HFFc6 (cell line): ENCODE measurements at regions not wholly inside any gene's neighbourhood (a gene's known extent, or its start where the extent isn't known, plus 50 kb on each side); places are given as distances from the start of the nearest gene placed in this dataset.

Experiments
- DNase-seq: peaks from one replicate; pipeline ENCODE4 v3.0.0-alpha.2; 2018
- H3K27ac Mint-ChIP-seq: 2 replicates; pipeline ENCODE4 v1.8.0; 2020; ENCODE audit warnings: mild to moderate bottlenecking, mixed read lengths
- H3K27me3 Mint-ChIP-seq: 2 replicates; pipeline ENCODE4 v1.8.0; 2021; ENCODE audit warnings: mild to moderate bottlenecking, moderate library complexity, mixed read lengths; ENCODE audit not compliant: insufficient read depth
- H3K36me3 Mint-ChIP-seq: 2 replicates; pipeline ENCODE4 v1.8.0; 2021; ENCODE audit warnings: low read depth, mixed read lengths
- H3K4me1 Mint-ChIP-seq: 2 replicates; pipeline ENCODE4 v1.8.0; 2020; ENCODE audit warnings: low read depth, mixed read lengths
- H3K4me3 Mint-ChIP-seq: 2 replicates; pipeline ENCODE4 v1.8.0; 2020; ENCODE audit warnings: mild to moderate bottlenecking, moderate library complexity, mixed read lengths
- H3K9me3 Mint-ChIP-seq: 2 replicates; pipeline ENCODE4 v1.8.0; 2020; ENCODE audit warnings: mild to moderate bottlenecking, mixed read lengths
- CTCF ChIP-seq: fragments of 200-600 bp; sonication (generic); IDR thresholded peaks from 2 replicates; pipeline ENCODE4 v1.5.0; 2021; ENCODE audit warnings: antibody characterized with exemption, mild to moderate bottlenecking

DNA sequence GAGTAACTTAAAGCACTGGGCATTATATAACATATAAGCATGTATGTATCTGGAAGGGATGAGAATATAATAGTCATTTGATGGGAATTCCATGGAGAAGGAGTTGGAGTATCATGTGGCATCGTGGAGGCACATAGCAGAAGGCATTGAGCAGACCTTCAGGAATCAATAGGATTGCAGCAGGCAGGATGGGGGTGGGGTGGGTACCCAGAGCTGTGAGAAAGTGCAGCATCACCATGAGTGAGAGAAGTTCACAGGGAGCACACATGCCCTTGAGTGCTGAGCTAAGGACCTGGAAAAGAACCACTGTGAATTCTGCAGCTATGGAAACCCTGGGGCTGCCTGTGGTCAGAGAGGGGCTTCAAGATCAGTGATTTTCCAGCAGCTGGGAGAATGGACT is 57.3 kb downstream of the MED10 start:
- no peak for TF ChIP-seq CTCF
- no peaks in the 10 kb centered on the region for H3K4me1 Mint-ChIP-seq
- H3K27me3 Mint-ChIP-seq, result no peaks in the 10 kb centered on the region; the same call in none of the 2 replicates
- peaks cover 15% of the 10 kb centered on the region for H3K9me3 Mint-ChIP-seq
- no peak for DNase-seq
- peaks cover 4% of the 10 kb centered on the region; the same call in 1 of the 2 replicates for H3K36me3 Mint-ChIP-seq
- no peak overlapping the region for H3K27ac Mint-ChIP-seq
- no peak overlapping the region for H3K4me3 Mint-ChIP-seq

- DNase-seq, result no peak
- no peaks in the 10 kb centered on the region for H3K4me1 Mint-ChIP-seq
- H3K4me3 Mint-ChIP-seq, result no peak overlapping the region
- peaks cover 24% of the 10 kb centered on the region for H3K9me3 Mint-ChIP-seq
- H3K36me3 Mint-ChIP-seq, result peaks cover 4% of the 10 kb centered on the region; the same call in 1 of the 2 replicates
- no peak for TF ChIP-seq CTCF
- H3K27ac Mint-ChIP-seq, result no peak overlapping the region
- H3K27me3 Mint-ChIP-seq, result no peaks in the 10 kb centered on the region; the same call in none of the 2 replicates
Measured at GRCh38 chr5:6319116-6319515, 59.2 kb downstream of the MED10 start.

DNA sequence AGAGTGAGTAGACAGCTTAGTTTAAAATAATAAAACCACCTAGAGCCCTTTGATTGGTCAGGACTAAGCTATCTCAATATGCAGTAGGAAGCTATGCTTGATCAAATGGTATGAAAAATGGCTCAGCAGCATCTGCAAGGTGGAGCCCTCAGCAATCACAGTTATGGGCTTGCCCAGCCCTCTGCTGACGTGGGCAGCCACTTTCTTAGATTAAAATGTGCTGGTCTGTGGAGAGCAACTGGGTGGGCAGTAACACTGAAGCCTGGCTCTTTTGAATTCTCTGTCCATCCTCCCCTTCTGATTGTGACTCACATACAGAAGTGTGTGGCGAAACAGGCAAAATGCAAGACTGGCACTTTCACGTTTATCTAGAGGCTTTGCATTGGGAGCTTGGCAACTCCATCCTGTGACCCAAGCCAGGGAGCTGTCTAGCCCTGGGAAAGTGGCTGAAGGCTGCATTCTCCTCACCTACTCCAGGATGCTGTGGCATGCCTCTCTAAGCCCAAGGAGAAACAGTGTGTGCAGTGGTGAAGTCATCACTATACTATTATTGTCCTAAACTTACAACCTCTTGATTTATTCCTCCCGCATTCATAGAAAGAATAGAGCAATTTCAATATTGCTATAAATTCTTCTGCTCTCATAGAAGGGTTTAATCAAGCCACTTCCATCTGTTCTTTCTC is 61.1 kb downstream of the MED10 start:
- H3K4me1 Mint-ChIP-seq, result no peaks in the 10 kb centered on the region
- peaks cover 28% of the 10 kb centered on the region for H3K9me3 Mint-ChIP-seq
- H3K27me3 Mint-ChIP-seq, result no peaks in the 10 kb centered on the region; the same call in 1 of the 2 replicates
- no peak overlapping the region for H3K4me3 Mint-ChIP-seq
- no peak overlapping the region for H3K27ac Mint-ChIP-seq
- H3K36me3 Mint-ChIP-seq, result peaks cover 4% of the 10 kb centered on the region; the same call in 1 of the 2 replicates
- no peak for TF ChIP-seq CTCF
- DNase-seq, result no peak

DNA sequence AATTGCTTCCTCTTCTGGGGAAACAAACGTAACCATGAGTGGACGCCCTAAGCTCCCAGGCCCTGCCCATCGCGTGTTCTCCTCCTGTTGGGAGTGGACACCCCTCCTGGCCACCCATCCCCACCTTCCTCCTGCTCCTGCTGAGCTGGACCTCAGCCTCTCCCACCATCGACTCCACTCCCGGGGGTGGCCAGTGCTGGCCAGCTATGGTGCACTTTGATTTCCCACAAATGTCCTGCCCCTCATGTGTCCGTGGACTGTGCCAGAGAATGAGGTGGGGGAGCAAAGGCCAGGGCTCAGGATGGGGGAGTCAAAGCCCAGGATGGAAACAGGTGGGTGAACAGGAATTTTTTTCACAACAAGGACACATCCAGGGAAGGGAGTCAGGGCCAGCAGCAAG is 62.8 kb downstream of the MED10 start:
- no peaks in the 10 kb centered on the region for H3K27me3 Mint-ChIP-seq
- DNase-seq, result no peak

GRCh38 chr5:6311568-6312501 is 66.5 kb downstream of the MED10 start:
- Mint-ChIP-seq H3K9me3 (peaks cover 17% of the 10 kb centered on the region), H3K4me3 (no peak overlapping the region), H3K27me3 (no peaks in the 10 kb centered on the region; the same call in 1 of the 2 replicates), H3K36me3 (no peaks in the 10 kb centered on the region), H3K27ac (no peak overlapping the region), H3K4me1 (no peaks in the 10 kb centered on the region)
- DNase-seq, result no peak
- no peak for TF ChIP-seq CTCF

More for the DNA sequence above, 62.8 kb downstream of the MED10 start:
- H3K9me3 Mint-ChIP-seq, result peaks cover 13% of the 10 kb centered on the region
- H3K36me3 Mint-ChIP-seq, result no peaks in the 10 kb centered on the region
- no peak overlapping the region for H3K4me3 Mint-ChIP-seq
- no peak for TF ChIP-seq CTCF
- H3K27ac Mint-ChIP-seq, result no peak overlapping the region
- no peaks in the 10 kb centered on the region for H3K4me1 Mint-ChIP-seq
